Liver (tissue), 8 donors: ENCODE measurements at regions not wholly inside any gene's neighbourhood (a gene's known extent, or its start where the extent isn't known, plus 50 kb on each side); places are given as distances from the start of the nearest gene placed in this dataset.

Experiments
- DNase-seq: peaks from one replicate; pipeline ENCODE4 v3.0.0-alpha.2; 2017; ENCODE audit warnings: low spot score
- H3K27ac ChIP-seq, 2 donors: one replicate each; pipeline ENCODE4 v1.7.0; 2013; ENCODE audit warnings: inconsistent platforms in 2 of 2, low read length in 2 of 2, control low read depth in 1 of 2, low read depth in 1 of 2, mild to moderate bottlenecking in 1 of 2
- H3K27me3 ChIP-seq, 4 donors: one replicate each; pipeline versions ENCODE4 v1.6.1 to v1.7.0; 2013; ENCODE audit warnings: low read length in 3 of 4, inconsistent platforms in 1 of 4, mild to moderate bottlenecking in 1 of 4, moderate library complexity in 1 of 4; ENCODE audit not compliant: control insufficient read depth in 4 of 4, insufficient read depth in 4 of 4
- H3K36me3 ChIP-seq, 4 donors: one replicate each; pipeline versions ENCODE4 v1.6.1 to v1.7.0; 2013; ENCODE audit warnings: low read length in 3 of 4, mild to moderate bottlenecking in 3 of 4, low read depth in 1 of 4, moderate library complexity in 1 of 4; ENCODE audit not compliant: control insufficient read depth in 4 of 4, insufficient read depth in 3 of 4
- H3K4me1 ChIP-seq, 4 donors: one replicate each; pipeline versions ENCODE4 v1.6.1 to v1.7.0; 2013; ENCODE audit warnings: low read length in 3 of 4, mild to moderate bottlenecking in 3 of 4, moderate library complexity in 1 of 4; ENCODE audit not compliant: control insufficient read depth in 4 of 4, insufficient read depth in 4 of 4
- H3K4me3 ChIP-seq, 3 donors: one replicate each; pipeline versions ENCODE4 v1.6.1 to v1.7.0; 2013; ENCODE audit warnings: low read length in 3 of 3, control low read depth in 1 of 3, low read depth in 1 of 3, mild to moderate bottlenecking in 1 of 3
- H3K9ac ChIP-seq, 2 donors: one replicate each; pipeline ENCODE4 v1.7.0; 2013; ENCODE audit warnings: low read length in 2 of 2, mild to moderate bottlenecking in 2 of 2, moderate library complexity in 2 of 2, control low read depth in 1 of 2, low read depth in 1 of 2
- H3K9me3 ChIP-seq, 4 donors: one replicate each; pipeline versions ENCODE4 v1.6.1 to v1.7.0; 2013; ENCODE audit warnings: low read length in 3 of 4; ENCODE audit not compliant: control insufficient read depth in 4 of 4
- ATF3 ChIP-seq: IDR thresholded peaks from 2 replicates; pipeline ENCODE4 v1.6.1; 2016; ENCODE audit warnings: antibody characterized with exemption
- CTCF ChIP-seq: fragments of 150-350 bp; IDR thresholded peaks from 2 replicates; pipeline ENCODE4 v1.5.1; 2017; ENCODE audit warnings: improper control_type of control experiment, low read depth, low read length; ENCODE audit not compliant: missing input control
- EGR1 ChIP-seq, 2 donors: IDR thresholded peaks; 2 replicates each; pipeline ENCODE4 v1.6.1; 2016 to 2018; ENCODE audit warnings: antibody characterized with exemption in 2 of 2, low read depth in 2 of 2
- FOXA2 ChIP-seq: IDR thresholded peaks from 2 replicates; pipeline ENCODE4 v1.6.1; 2016; ENCODE audit warnings: antibody characterized with exemption
- GABPA ChIP-seq, 2 donors: IDR thresholded peaks in 1 of 2; conservative IDR thresholded peaks in 1 of 2; 2 replicates each; pipeline ENCODE4 v1.6.1; 2016; ENCODE audit warnings: antibody characterized with exemption in 2 of 2, mild to moderate bottlenecking in 1 of 2, moderate library complexity in 1 of 2
- HNF4A ChIP-seq, 2 donors: conservative IDR thresholded peaks; 2 replicates each; pipeline ENCODE4 v1.6.1; 2016; ENCODE audit warnings: antibody characterized with exemption in 2 of 2, mild to moderate bottlenecking in 2 of 2
- HNF4G ChIP-seq: IDR thresholded peaks from 2 replicates; pipeline ENCODE4 v1.6.1; 2016; ENCODE audit warnings: antibody characterized with exemption
- JUND ChIP-seq, 2 donors: IDR thresholded peaks; 2 replicates each; pipeline ENCODE4 v1.6.1; 2016; ENCODE audit warnings: antibody characterized with exemption in 2 of 2
- NR2F2 ChIP-seq: IDR thresholded peaks from 2 replicates; pipeline ENCODE4 v1.6.1; 2016; ENCODE audit warnings: antibody characterized with exemption
- RAD21 ChIP-seq, 2 donors: IDR thresholded peaks; 2 replicates each; pipeline ENCODE4 v1.6.1; 2016; ENCODE audit warnings: antibody characterized with exemption in 2 of 2, mild to moderate bottlenecking in 2 of 2
- REST ChIP-seq: IDR thresholded peaks from 2 replicates; pipeline ENCODE4 v1.6.1; 2016; ENCODE audit warnings: antibody characterized with exemption, mild to moderate bottlenecking
- RXRA ChIP-seq, 2 donors: IDR thresholded peaks; 2 replicates each; pipeline ENCODE4 v1.6.1; 2017 to 2018; ENCODE audit warnings: antibody characterized with exemption in 2 of 2, mild to moderate bottlenecking in 1 of 2
- SP1 ChIP-seq: IDR thresholded peaks from 2 replicates; pipeline ENCODE4 v1.6.1; 2018; ENCODE audit warnings: antibody characterized with exemption, mild to moderate bottlenecking
- TAF1 ChIP-seq: conservative IDR thresholded peaks from 2 replicates; pipeline ENCODE4 v1.6.1; 2016; ENCODE audit warnings: antibody characterized with exemption, mild to moderate bottlenecking
- YY1 ChIP-seq: IDR thresholded peaks from 2 replicates; pipeline ENCODE4 v1.6.1; 2016; ENCODE audit warnings: antibody characterized with exemption, mild to moderate bottlenecking
- WGBS: extraction: QIAGEN DNeasy Blood & Tissue Kit; methylation state at CpG from one replicate; pipeline ENCODE4 v1.1.7; 2013; 5-methylcytosine and 5-hydroxymethylcytosine counted together
- TF ChIP-seq, protein P1 (sequence below): IDR thresholded peaks from 2 replicates; pipeline ENCODE4 v1.6.1; 2016; ENCODE audit warnings: antibody characterized with exemption
- donor health status: healthy.
- donor health status: healthy.
- donor health status: healthy.
- donor health status: healthy.
- donor health status: healthy.

GRCh38 chr10:55224007-55224781, 423.2 kb upstream of the PCDH15 start:
- Histone ChIP-seq H3K27me3 (no peaks in the 10 kb centered on the region), H3K4me1 (no peaks in the 10 kb centered on the region), H3K9me3 (no peaks in the 10 kb centered on the region), H3K4me3 (no peak overlapping the region), H3K27ac (no peak overlapping the region), H3K36me3 (no peaks in the 10 kb centered on the region), H3K9ac (no peak overlapping the region)
- 74% methylated on average over 5 of the region's 5 CpGs for WGBS
- no peak for DNase-seq
- TF ChIP-seq ATF3, result no peak
- TF ChIP-seq FOXA2, result no peak
- TF ChIP-seq CTCF, result no peak
- no peak for TF ChIP-seq GABPA (IDR thresholded peaks at IDR 0.05 in 1 of 2, conservative IDR thresholded peaks at IDR 0.05 in 1 of 2)
- TF ChIP-seq NR2F2, result no peak
- no peak for TF ChIP-seq YY1
- TF ChIP-seq, protein P1, sequence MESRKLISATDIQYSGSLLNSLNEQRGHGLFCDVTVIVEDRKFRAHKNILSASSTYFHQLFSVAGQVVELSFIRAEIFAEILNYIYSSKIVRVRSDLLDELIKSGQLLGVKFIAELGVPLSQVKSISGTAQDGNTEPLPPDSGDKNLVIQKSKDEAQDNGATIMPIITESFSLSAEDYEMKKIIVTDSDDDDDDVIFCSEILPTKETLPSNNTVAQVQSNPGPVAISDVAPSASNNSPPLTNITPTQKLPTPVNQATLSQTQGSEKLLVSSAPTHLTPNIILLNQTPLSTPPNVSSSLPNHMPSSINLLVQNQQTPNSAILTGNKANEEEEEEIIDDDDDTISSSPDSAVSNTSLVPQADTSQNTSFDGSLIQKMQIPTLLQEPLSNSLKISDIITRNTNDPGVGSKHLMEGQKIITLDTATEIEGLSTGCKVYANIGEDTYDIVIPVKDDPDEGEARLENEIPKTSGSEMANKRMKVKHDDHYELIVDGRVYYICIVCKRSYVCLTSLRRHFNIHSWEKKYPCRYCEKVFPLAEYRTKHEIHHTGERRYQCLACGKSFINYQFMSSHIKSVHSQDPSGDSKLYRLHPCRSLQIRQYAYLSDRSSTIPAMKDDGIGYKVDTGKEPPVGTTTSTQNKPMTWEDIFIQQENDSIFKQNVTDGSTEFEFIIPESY, result no peak
- no peak for TF ChIP-seq REST
- no peak for TF ChIP-seq JUND (IDR thresholded peaks at IDR 0.05)
- TF ChIP-seq EGR1 (IDR thresholded peaks at IDR 0.05; ENCODE audit: low read depth in 2 of 2), result no peak
- no peak for TF ChIP-seq SP1
- no peak for TF ChIP-seq RAD21 (IDR thresholded peaks at IDR 0.05)
- no peak for TF ChIP-seq RXRA (IDR thresholded peaks at IDR 0.05)

DNA sequence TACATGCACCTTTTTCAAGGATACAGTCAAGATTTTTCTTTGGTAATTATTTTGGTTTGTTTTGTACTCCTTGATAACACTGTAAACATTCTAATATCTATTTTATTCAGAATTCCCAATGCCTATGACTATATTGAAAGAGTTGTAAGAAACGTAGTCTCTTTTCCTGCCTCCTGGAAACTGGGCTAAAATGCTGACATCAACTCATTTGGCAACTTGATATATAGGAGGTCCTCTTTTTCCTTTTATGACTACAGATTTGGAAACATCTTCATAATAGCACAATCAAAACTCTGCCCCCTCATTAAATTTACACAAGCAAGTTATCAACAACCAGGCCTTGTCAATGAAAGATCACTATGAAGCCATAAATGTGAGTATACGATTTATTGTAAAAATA, 422.3 kb upstream of the PCDH15 start:
- Histone ChIP-seq H3K9me3 (no peaks in the 10 kb centered on the region), H3K4me1 (no peaks in the 10 kb centered on the region), H3K27ac (no peak overlapping the region), H3K27me3 (no peaks in the 10 kb centered on the region), H3K36me3 (no peaks in the 10 kb centered on the region), H3K9ac (no peak overlapping the region), H3K4me3 (no peak overlapping the region)
- TF ChIP-seq ATF3, result no peak
- no peak for TF ChIP-seq HNF4G
- TF ChIP-seq HNF4A (conservative IDR thresholded peaks at IDR 0.05), result no peak
- no peak for TF ChIP-seq TAF1
- TF ChIP-seq FOXA2, result no peak
- no peak for TF ChIP-seq EGR1 (IDR thresholded peaks at IDR 0.05; ENCODE audit: low read depth in 2 of 2)
- 69% methylated on average over 2 of the region's 2 CpGs for WGBS
- no peak for DNase-seq
